ENCODE measurements at regions not wholly inside any gene's neighbourhood (a gene's known extent, or its start where the extent isn't known, plus 50 kb on each side); places are given as distances from the start of the nearest gene placed in this dataset.

- H3K4me1 ChIP-seq (ENCODE audit: control insufficient read depth, insufficient read depth, low read length), result no peaks in the 10 kb centered on the region
- TF ChIP-seq TCF7L2 (IDR thresholded peaks at IDR 0.05; ENCODE audit: low read depth, low read length) (no peak), SIN3A (IDR thresholded peaks at IDR 0.05; ENCODE audit: borderline replicate concordance, insufficient read depth, low read depth, low read length) (no peak), CTCF (IDR thresholded peaks at IDR 0.05) (no peak), REST (IDR thresholded peaks at IDR 0.05; ENCODE audit: insufficient read depth in 1 of 2, low read depth in 2 of 2, low read length in 1 of 2) (no peak), POLR2AphosphoS5 (IDR thresholded peaks at IDR 0.05; ENCODE audit: low read depth, low read length) (no peak)
- DNase-seq (ENCODE audit: low read depth, low spot score) (no peak), ATAC-seq (no peak)
- CTCF ChIA-PET, result no interaction called here
- H3K9me3 ChIP-seq (ENCODE audit: control insufficient read depth, insufficient read depth, low read depth, low read length), result no peaks in the 10 kb centered on the region
- in situ Hi-C loops (cut with HindIII; ENCODE audit: low pct_unique_long_range_greater_than_20kb, low sequenced_read_pairs) (no loop called here), intact Hi-C loops (cut with micrococcal nuclease; ENCODE audit: unreplicated experiment) (no loop called here)
- no peak overlapping the region for H3K27ac ChIP-seq (ENCODE audit: low read length)
- no peaks in the 10 kb centered on the region for H3K36me3 ChIP-seq (ENCODE audit: control insufficient read depth, insufficient read depth, low read length)
- H3K27me3 ChIP-seq (ENCODE audit: control insufficient read depth, insufficient read depth, low read length), result no peaks in the 10 kb centered on the region
- no TSS peak for BruUV-seq (replicated peaks)
- POLR2A ChIA-PET, result no interaction called here
- H3K4me3 ChIP-seq (ENCODE audit: low read depth in 2 of 2, low read length in 2 of 2), result no peak overlapping the region
These were observed 186.5 kb downstream of the SHANK2 start for GRCh38 chr11:71065841-71066240.

- no peak for TF ChIP-seq CTCF (IDR thresholded peaks at IDR 0.05)
- TF ChIP-seq REST (IDR thresholded peaks at IDR 0.05; ENCODE audit: insufficient read depth in 1 of 2, low read depth in 2 of 2, low read length in 1 of 2), result no peak
- TF ChIP-seq POLR2AphosphoS5 (IDR thresholded peaks at IDR 0.05; ENCODE audit: low read depth, low read length), result no peak
- TF ChIP-seq TCF7L2 (IDR thresholded peaks at IDR 0.05; ENCODE audit: low read depth, low read length), result no peak
- no peak for TF ChIP-seq SIN3A (IDR thresholded peaks at IDR 0.05; ENCODE audit: borderline replicate concordance, insufficient read depth, low read depth, low read length)
- H3K4me3 ChIP-seq (ENCODE audit: low read depth in 2 of 2, low read length in 2 of 2), result no peak overlapping the region
- no peaks in the 10 kb centered on the region for H3K36me3 ChIP-seq (ENCODE audit: control insufficient read depth, insufficient read depth, low read length)
- no peak overlapping the region for H3K27ac ChIP-seq (ENCODE audit: low read length)
- ChIA-PET POLR2A (interaction anchor here (0.5 kb wide), 1 partner anchor 230 kb away, joined by 3 read pairs; no protein-coding TSS in a partner anchor), CTCF (no interaction called here)
- in situ Hi-C loops (cut with HindIII; ENCODE audit: low pct_unique_long_range_greater_than_20kb, low sequenced_read_pairs), result no loop called here
- ATAC-seq, result no peak
- no peaks in the 10 kb centered on the region for H3K27me3 ChIP-seq (ENCODE audit: control insufficient read depth, insufficient read depth, low read length)
- intact Hi-C loops (cut with micrococcal nuclease; ENCODE audit: unreplicated experiment), result no loop called here
- H3K9me3 ChIP-seq (ENCODE audit: control insufficient read depth, insufficient read depth, low read depth, low read length), result no peaks in the 10 kb centered on the region
- DNase-seq (ENCODE audit: low read depth, low spot score), result no peak
- no TSS peak for BruUV-seq (replicated peaks)
- H3K4me1 ChIP-seq (ENCODE audit: control insufficient read depth, insufficient read depth, low read length), result no peaks in the 10 kb centered on the region
These were observed 187.5 kb downstream of the SHANK2 start for GRCh38 chr11:71064702-71065515.
